ENCODE measurements at regions not wholly inside any gene's neighbourhood (a gene's known extent, or its start where the extent isn't known, plus 50 kb on each side); places are given as distances from the start of the nearest gene placed in this dataset.

DNA sequence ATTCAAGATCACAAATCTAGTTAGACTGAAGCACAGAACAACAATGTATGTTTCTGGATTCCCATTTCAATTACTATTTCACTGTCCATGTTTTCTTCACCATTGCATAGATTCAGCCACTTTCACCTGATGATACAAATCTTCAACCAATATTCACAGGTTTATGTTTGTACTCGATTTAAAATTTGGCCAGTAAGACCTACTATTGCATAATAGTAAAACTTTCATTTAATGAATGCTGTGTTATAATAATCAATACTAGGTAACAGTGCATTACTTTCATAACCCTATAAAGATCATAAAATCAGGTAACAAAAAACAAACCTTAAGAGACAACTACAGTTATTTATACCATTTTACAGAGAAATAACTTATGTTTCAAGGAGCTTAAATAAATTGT lies 2209.1 kb downstream of the ARAP2 start:
- TF ChIP-seq GATA3 (IDR thresholded peaks at IDR 0.05; ENCODE audit: low read depth, low read length) (no peak), GATA2 (IDR thresholded peaks at IDR 0.05; ENCODE audit: low read depth, low read length) (no peak)

DNA sequence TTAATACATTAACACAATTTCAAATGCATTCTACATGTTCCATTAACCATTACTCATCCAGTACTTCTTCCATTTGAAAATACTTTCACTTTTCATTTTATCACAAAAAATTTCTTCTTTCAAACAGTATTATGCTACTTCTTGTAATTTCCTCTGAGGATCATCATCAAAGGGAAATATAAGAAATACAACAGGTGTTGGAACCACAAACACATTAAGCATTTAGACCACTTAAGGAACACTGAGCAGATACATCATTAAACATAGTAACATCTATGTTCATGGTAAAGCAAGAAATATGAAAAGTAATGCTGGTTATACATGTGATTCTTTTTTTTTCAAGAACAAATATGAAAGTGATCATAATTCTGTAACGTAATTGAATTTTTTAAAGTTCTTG lies 2207.0 kb downstream of the ARAP2 start:
- no peak for TF ChIP-seq GATA2 (IDR thresholded peaks at IDR 0.05; ENCODE audit: low read depth, low read length)
- TF ChIP-seq GATA3 (IDR thresholded peaks at IDR 0.05; ENCODE audit: low read depth, low read length) = no peak

DNA sequence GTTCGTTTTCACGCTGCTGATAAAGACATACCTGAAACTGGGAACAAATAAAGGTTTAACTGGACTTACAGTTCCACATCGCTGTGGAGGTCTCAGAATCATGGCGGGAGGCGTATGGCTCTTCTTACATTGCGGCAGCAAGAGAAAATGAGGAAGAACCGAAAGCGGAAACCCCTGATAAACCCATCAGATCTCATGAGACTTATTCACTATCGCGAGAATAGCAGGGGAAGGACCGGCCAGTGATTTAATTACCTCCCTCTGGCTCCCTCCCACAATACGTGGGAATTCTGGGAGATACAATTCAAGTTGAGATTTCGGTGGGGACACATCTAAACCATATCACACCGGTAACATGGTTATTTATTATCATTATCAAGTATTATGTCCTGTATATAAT lies 2204.5 kb downstream of the ARAP2 start:
- TF ChIP-seq GATA2 (IDR thresholded peaks at IDR 0.05; ENCODE audit: low read depth, low read length) (no peak), GATA3 (IDR thresholded peaks at IDR 0.05; ENCODE audit: low read depth, low read length) (no peak)

DNA sequence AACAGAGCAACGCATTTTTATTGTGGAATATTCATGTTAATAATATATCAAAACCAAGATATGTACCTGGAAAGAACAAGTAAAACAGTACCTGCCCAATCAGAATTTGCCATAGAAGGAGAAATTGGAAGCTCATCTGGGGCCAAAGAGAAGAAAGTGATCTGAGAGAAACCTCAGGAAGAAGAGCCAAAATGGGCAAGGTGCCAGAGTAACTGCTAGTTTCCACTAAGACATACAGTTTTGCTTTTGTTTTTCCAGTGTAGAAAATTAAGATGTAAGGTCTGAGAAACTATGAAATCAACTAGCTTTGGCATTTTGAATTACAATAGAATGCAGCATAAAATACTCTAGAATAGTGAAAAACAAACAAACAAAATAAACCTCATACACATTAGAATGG lies 2201.2 kb downstream of the ARAP2 start:
- TF ChIP-seq GATA2 (IDR thresholded peaks at IDR 0.05; ENCODE audit: low read depth, low read length) (no peak), GATA3 (IDR thresholded peaks at IDR 0.05; ENCODE audit: low read depth, low read length) (no peak)

DNA sequence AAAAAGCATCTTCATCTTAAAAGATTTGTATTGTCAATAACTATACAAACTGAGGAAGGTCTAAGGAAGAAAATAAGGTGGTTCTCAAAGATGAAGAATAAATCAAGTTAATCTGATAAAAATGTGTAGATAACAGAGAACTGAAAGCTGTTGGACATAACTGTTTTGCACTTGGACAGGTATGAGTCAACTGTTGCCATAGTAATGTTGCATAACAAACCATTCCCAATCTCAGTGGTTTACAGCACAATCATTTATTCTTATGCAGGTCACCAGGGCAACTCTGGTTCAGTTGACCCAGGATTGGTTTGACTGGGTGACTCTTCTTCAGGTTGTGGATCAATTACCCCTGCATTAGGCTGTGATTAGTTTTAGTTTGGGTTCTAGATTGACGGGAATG lies 2197.7 kb downstream of the ARAP2 start:
- TF ChIP-seq GATA2 (IDR thresholded peaks at IDR 0.05; ENCODE audit: low read depth, low read length) = no peak
- no peak for TF ChIP-seq GATA3 (IDR thresholded peaks at IDR 0.05; ENCODE audit: low read depth, low read length)

DNA sequence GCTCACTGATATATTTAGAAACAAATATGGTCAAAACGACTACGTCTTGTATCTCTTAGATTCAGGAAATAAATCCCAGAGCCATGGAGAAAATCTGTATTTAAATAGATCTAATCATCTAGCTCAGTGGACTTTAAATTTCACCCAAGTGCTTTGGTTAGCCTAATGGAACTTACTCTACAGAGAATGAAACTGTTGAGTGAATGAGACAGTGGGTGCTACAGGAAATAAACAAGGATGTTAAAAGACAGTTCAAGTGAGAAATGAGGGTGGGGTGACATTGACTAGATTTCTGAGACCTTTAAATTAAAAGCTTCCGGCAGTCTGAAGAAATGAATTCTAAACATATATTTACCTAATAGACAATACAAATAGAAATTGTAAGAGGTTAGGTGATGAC lies 2197.0 kb downstream of the ARAP2 start:
- TF ChIP-seq GATA2 (IDR thresholded peaks at IDR 0.05; ENCODE audit: low read depth, low read length) = no peak
- no peak for TF ChIP-seq GATA3 (IDR thresholded peaks at IDR 0.05; ENCODE audit: low read depth, low read length)

DNA sequence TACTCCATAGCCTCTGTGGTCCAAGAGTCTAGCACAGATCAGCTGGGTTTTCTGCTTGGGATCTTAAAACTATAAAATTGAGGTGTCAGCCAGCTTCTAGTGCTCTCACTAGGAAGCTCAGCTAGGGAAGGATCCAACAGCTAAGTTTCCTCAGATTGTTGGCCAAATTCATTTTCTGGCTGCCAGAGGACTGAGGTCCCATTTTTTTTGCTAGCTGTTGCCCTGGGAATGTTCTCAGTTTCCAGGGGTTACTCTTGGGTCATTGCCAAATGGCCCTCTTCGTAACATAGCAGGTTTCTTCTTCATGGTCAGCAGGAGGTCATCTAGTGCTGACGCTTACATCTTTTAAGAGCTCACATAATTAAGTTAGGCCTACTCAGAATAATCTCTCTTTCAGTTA lies 2178.2 kb downstream of the ARAP2 start:
- no peak for TF ChIP-seq GATA3 (IDR thresholded peaks at IDR 0.05; ENCODE audit: low read depth, low read length)
- no peak for TF ChIP-seq GATA2 (IDR thresholded peaks at IDR 0.05; ENCODE audit: low read depth, low read length)

DNA sequence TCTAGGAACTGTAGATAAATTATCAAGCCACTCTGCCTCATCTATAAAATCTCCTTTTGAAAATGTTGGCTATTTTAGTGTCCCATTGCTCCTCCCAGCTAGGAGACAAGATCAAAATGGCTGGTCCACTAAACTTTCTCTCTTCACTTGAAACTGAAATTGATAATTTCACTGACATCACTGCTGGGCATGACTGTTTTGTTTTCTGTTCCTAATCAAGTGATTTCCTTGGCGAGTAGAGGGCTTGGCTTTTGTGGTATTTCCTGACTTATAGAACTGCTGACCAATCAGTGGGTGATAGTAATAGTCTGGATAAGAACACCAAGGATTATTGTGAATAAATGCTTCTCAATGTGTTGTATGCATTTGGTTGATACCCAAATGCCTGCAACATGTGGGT lies 2152.9 kb downstream of the ARAP2 start:
- TF ChIP-seq GATA3 (IDR thresholded peaks at IDR 0.05; ENCODE audit: low read depth, low read length) (no peak), GATA2 (IDR thresholded peaks at IDR 0.05; ENCODE audit: low read depth, low read length) (no peak)

DNA sequence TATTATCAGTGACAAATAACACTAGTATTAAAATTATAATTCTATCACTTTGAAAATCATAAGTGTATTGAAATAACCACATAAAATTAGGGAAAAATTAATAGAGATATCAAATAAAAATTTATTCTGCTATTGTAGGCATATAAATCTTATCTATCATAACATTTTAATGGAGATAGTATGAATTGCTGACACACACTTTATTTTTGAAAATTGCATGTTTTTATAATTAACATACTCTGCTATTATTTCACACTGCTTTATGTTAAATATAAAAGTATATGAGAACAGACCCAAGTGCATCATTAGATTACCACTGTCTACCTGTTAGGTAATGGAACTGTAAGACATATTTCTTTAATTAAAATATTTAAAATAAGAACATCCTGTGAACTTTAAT lies 2150.2 kb downstream of the ARAP2 start:
- TF ChIP-seq GATA2 (IDR thresholded peaks at IDR 0.05; ENCODE audit: low read depth, low read length) (no peak), GATA3 (IDR thresholded peaks at IDR 0.05; ENCODE audit: low read depth, low read length) (no peak)

DNA sequence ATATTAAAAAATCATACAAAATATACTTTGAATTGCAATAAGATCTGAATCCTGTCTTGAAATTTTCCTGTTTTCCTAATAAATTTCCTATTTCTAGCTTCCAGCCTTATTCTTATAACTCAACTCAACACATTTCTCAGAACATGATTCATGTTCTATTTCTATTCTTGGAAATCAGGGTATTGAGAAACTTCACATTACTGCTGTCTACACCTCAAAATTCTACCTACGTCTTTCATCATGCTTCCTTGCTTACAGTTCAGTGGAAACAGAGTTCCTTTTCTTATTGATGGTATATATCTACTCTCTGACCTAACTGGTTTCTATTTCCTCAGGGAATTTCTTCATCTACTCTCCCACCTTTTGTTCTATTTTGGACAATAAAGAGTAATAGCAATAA lies 2139.0 kb downstream of the ARAP2 start:
- TF ChIP-seq GATA3 (IDR thresholded peaks at IDR 0.05; ENCODE audit: low read depth, low read length) = no peak
- no peak for TF ChIP-seq GATA2 (IDR thresholded peaks at IDR 0.05; ENCODE audit: low read depth, low read length)

DNA sequence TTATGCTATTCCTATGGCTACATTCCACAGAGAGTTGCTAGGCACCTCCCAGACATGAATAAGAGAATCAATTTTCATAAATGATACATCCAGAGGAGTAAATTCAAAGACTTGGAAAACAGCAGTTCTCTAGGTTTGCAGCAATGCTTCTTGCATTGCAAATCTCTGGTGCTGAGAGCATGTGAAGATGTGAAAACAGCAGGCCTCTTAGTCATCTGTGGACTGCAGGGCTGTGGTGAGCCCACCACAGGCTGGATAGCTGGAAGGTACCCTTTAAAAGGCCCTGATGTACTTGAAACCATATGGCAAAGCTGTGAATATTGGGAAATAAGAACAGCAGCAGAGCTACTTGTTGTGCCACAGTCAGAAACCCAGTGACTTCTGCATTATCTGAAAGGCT lies 2135.9 kb downstream of the ARAP2 start:
- TF ChIP-seq GATA2 (IDR thresholded peaks at IDR 0.05; ENCODE audit: low read depth, low read length) = no peak
- TF ChIP-seq GATA3 (IDR thresholded peaks at IDR 0.05; ENCODE audit: low read depth, low read length) = no peak

DNA sequence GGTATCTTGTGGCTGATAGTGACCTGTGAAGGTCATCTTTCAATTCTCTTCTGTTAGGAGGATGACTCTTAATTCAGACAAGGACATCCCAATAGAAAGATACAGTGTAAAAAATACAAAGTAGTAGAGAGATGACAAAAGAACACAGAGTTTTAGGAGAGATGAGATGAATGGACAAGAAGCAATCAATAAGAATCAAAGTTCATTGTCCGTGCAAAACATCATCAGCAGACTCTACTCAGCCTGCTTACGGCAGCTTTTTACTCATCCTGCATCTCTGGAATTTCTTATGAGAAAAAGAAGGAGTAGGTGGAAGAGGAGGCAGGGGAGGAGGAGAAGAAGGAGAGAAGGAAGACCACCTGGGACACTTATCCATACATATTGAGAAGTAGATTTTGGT lies 2131.7 kb downstream of the ARAP2 start:
- no peak for TF ChIP-seq GATA2 (IDR thresholded peaks at IDR 0.05; ENCODE audit: low read depth, low read length)

DNA sequence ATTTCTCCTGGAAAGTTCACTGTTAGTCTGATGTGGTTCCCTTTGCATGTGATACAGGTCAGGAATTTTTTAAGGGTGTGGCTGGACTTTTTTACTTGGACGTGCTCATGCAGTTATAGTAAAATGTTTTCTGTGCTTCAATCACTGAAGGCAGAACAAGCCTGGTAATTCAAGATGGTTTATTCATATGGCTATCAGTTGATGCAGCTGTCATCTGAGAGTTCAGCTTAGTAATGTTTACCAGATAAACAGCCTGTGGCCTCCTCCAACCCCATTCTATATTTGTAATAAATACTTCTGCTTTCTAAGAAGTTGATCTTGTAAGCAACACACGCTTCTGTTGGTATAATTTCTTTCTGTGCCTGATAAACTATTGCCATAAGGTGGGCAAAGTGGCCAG lies 2105.9 kb downstream of the ARAP2 start:
- TF ChIP-seq GATA2 (IDR thresholded peaks at IDR 0.05; ENCODE audit: low read depth, low read length) (no peak), GATA3 (IDR thresholded peaks at IDR 0.05; ENCODE audit: low read depth, low read length) (no peak)

DNA sequence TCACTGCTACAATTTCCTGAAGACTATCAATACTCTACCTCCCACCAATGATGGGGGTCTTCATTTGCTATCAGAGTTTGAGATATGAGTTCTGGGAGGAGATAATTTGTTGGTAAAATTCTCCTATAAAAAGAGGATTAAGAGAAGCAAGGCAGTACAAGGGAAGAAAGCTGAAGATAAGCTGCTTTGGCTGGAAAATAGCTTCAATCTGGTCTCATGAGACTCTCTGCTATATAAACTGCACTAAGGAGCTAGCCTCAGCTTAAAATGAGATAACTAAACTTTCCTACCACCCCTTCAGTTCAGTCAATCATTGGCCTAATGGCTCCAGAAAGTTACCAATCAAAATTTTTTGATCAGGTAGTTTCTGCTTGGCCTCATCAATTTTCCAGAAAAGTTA lies 2105.0 kb downstream of the ARAP2 start:
- TF ChIP-seq GATA2 (IDR thresholded peaks at IDR 0.05; ENCODE audit: low read depth, low read length) (no peak), GATA3 (IDR thresholded peaks at IDR 0.05; ENCODE audit: low read depth, low read length) (no peak)

DNA sequence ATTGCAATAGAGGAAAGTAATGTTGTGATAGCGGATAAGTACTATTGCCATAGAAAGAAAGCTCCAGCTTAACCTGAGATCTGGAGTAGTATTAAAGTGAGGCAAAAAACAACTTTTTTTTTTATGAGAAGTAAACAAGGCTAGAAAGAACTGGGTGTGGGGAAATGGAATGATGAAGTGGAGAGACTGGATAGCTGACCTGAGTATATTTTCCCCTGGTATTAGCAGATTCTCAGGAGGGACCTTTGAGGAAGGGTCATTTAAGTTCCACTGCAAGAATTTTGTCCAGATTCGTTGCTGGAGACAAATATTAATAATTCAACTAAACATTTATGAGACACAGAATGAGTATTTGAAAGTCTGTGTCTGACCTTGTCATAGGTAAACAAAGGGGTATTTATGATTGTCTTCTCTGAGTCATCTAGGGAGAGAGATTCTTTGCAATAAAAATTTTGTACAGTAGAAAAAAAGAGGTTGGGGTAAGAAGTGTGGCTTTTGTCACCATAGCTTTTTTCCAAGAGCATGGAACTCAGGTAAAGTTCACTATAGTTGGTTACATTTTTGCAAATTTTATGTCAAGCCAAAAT lies 2095.9 kb downstream of the ARAP2 start:
- TF ChIP-seq GATA3 (IDR thresholded peaks at IDR 0.05; ENCODE audit: low read depth, low read length) = no peak
- no peak for TF ChIP-seq GATA2 (IDR thresholded peaks at IDR 0.05; ENCODE audit: low read depth, low read length)

DNA sequence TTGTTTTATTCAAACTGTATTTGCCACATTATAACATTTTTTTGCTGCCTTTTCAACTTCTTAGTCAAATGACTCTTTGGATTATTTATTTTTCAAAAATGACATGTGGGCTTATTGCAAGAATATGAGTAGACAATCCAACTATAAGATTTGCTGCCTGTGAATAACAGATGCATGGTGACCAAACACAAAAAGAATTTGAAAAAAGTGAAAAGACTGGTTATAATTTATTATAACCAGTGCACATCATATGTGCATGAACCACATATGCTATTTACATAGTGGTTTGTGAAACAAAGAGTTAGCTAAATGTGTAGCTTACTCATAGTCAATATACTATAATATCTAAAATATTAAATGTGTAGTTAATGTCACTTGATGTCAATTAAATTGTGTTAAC lies 2086.8 kb downstream of the ARAP2 start:
- TF ChIP-seq GATA2 (IDR thresholded peaks at IDR 0.05; ENCODE audit: low read depth, low read length) (no peak), GATA3 (IDR thresholded peaks at IDR 0.05; ENCODE audit: low read depth, low read length) (no peak)

Data from SH-SY5Y (cell line).